ENCODE measurements at regions not wholly inside any gene's neighbourhood (a gene's known extent, or its start where the extent isn't known, plus 50 kb on each side); places are given as distances from the start of the nearest gene placed in this dataset.

- TF ChIP-seq FOXM1 (IDR thresholded peaks at IDR 0.05; ENCODE audit: borderline replicate concordance, low read depth) (no peak), REST (IDR thresholded peaks at IDR 0.05; ENCODE audit: low read depth) (no peak), CREB1 (IDR thresholded peaks at IDR 0.05; ENCODE audit: low read depth) (no peak), MAX (IDR thresholded peaks at IDR 0.05) (no peak), RAD21 (IDR thresholded peaks at IDR 0.05; ENCODE audit: low read depth) (no peak)
Measured at GRCh38 chr5:15085671-15086070, 214.1 kb upstream of the ANKH start.

Measured in Ishikawa (cell line).